ENCODE measurements at regions not wholly inside any gene's neighbourhood (a gene's known extent, or its start where the extent isn't known, plus 50 kb on each side); places are given as distances from the start of the nearest gene placed in this dataset.
"Not testable (repeated sequence)": the region's sequence is repeated elsewhere in the genome, so short reads cannot be mapped to it uniquely, and the experiment has no call there.

DNA sequence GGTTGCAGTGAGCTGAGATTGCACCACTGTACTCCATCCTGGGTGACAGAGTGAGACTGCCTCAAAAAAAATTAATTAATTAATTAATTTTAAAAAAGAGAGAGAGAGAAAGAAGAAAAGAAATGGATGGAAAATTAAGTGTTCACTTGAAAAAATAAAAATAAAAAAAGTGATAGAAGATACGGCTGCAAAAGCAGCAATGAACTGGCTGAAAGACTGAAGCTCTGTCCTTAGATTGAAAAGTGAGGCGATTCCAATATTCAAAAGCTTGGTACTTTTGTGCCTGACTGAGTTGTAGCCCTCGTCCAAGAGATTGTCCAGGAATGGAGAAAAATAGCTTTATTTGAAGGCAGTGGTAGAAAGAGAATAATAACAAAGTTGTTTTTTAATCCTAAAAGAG, 154.6 kb downstream of the ADSS2 start:
- DNase-seq (ENCODE audit: low spot score): no peak

DNA sequence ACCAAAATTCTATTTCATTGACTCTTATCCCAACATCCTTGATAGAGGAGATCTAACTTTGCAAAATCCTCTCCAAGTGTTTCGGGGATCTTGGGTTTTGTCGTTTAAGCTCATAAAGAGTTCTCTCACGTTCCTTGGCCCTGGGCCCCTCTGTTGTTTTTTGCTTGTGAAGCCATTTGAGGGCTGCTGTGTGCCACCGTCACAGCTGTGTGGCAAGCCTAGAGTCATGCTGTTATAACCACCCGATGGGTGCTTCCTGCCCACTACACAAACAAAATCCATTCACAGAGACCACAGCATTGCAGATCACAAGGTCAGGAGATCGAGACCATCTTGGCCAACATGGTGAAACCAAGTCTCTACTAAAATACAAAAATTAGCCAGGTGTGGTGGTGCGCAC, 154.1 kb downstream of the ADSS2 start:
- no peak for DNase-seq (ENCODE audit: low spot score)

DNA sequence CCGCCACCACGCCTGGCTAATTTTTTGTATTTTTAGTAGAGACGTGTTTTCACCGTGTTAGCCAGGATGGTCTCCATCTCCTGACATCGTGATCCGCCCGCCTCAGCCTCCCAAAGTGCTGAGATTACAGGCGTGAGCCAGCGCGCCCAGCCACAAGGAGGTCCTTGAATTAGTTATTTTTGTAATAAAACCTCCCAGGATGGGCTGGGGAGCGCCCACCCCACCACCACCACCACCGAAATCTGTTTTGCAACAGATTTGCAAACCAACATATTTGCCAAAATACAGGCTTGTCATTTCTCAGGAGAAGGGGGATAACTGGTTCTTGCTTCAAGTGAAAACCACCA, 151.7 kb downstream of the ADSS2 start:
- DNase-seq (ENCODE audit: low spot score): not testable (repeated sequence)

DNA sequence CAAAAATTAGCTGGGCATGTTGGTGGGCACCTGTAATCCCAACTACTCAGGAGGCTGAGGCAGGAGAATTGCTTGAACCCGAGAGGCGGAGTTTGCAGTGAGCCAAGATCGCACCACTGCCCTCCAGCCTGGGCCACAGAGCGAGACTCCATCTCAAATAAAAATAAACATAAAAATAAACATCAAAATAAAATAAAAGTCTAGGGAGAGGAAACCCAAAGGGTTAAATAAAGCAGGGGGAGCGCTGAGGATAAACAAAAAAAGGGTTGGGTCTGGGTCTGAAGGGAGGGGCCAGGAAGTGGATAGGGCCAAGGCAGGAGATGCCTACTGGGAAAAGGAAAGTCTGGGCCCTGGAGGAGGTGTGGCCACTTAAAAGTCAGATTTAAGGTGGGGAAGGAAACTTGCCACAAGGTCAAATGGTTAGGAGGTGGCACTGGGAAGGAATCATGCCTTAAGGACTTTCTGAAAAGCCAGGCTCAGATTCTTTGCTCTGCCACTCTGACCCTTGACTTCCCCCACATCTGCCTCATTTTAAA, 150.0 kb downstream of the ADSS2 start:
- DNase-seq (ENCODE audit: low spot score): no peak

DNA sequence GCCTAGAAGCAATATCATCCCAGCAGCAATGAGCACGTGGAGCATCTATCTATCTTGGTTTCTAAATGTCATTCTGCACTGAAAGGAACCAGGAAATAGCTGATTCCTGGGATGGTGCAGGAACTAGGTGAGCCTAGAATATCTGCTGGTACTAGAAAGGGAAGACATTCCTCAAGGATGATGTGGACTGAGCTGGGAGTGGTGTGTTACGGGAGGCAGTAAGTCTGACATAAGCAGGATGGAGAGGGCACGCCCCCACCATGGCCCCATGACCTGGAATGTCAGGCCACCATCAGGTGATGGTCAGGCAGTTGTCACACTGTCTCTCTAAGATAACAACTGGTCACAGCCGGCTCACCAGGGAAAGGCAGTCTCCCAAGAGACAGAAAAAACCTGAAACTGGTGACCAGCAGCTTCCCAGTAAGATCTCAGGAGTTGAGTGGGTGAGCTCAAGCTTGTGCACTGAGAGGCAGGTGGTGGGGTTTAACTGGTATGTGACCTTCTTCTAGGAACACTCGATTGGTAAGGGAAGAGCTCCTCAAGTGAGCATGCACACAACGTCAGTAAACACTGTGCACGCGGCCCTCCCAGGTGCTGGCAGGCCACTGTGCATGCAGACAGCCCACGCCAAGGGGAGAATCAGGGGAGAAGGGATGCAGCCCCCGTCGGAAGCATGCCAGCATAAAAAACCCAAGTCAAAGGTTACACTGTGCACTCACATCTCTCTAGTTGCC, 148.7 kb downstream of the ADSS2 start:
- no peak for DNase-seq (ENCODE audit: low spot score)

DNA sequence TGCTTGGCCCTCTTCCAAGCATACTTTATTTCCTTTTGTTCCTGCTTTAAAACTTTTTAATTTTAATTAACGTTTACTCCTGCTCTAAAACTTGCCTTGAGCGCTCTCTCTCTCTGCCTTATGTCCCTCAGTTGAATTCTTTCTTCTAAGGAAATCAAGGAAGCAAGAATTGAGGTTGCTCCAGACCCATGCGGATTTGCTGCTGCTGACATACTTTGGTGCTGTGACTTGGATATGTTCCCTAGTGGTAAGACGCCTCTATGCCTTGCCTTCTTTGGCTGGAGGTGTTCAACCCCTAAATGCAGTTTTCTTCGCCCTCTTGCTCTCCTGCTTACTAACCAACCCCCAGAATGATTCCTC, 148.1 kb downstream of the ADSS2 start:
- DNase-seq (ENCODE audit: low spot score): no peak

DNA sequence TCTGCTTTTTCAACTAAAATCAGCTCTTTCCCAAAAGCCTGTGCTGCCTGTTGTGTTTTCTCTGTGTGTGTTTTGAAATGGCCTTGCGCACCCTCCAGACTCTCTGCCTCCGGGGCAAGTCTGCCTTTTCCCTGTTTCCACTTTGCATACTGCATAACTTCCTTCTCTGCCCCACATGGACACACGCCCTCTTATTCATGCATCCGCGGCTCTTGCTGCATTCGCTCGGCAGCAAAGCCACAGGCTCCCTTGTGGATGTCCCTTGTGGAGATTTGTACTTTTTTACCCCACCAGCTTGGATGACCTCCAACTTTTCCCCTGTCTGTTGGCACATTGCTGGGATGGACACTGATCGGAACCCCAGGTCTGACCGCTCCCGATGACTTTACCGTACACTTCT, 147.6 kb downstream of the ADSS2 start:
- no peak for DNase-seq (ENCODE audit: low spot score)

DNA sequence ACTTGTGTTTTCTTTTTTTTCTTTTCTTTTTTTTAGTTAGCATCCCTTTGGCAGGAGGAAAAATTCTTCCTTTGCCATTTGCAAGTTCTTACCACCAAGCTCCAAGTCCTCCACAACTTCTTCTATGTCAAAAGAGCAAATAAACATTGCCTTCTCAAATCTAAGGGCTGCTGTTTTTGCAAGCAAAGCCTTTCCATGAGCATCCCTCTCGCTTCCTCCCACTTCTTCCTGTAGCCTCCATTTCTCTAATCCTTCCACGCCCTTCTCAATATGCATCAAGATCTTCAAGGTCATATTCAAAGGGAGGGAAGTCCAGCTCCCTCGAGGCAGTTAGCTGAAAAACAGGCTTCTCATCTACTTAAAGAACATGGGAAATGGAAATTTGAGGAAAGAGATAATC, 147.1 kb downstream of the ADSS2 start:
- DNase-seq (ENCODE audit: low spot score): no peak

DNA sequence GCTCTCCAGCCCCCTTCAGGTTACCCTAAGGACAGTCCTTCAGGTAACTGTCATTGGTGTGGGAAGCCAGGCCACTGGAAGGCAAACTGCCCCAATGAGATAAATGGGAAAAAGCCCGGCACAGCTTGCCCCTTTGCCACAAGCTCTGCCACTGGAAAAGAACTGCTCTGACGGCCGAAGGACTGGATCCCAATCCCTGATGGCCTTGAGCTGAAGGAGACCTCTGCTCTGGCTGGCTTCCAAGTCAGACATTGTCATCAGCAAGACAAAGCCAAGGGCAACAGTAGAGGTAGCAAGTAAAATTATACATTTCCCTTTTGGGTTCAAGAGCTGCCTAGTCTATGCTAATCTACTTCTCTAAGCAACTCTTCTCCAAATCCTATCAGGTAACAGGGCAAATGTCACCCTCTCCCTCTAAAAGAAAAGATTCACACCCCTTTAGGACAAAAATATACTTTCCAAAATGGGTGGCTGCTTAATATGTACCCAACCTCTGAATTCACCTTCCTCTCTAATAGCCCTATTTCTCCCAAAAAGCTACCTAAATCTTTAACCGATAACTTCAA, 145.8 kb downstream of the ADSS2 start:
- DNase-seq (ENCODE audit: low spot score): no peak

DNA sequence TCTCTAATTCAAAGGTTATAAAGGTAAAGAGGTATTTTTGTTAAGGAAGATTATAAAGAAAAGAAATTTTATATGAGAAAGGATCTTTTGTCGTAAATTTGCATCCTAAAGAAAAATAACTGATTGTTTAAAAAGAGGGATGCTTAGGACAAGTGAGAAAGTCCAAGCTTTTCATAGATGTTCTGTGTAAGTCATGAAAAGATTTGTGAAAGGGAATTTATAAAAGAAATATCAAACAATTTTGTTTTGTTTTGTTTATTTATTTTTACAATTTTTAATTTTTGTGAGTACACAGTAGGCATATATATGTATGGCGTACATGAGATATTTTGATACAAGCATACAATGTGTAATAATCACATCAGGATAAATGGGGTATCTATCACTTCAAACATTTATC, 145.2 kb downstream of the ADSS2 start:
- DNase-seq (ENCODE audit: low spot score): no peak

DNA sequence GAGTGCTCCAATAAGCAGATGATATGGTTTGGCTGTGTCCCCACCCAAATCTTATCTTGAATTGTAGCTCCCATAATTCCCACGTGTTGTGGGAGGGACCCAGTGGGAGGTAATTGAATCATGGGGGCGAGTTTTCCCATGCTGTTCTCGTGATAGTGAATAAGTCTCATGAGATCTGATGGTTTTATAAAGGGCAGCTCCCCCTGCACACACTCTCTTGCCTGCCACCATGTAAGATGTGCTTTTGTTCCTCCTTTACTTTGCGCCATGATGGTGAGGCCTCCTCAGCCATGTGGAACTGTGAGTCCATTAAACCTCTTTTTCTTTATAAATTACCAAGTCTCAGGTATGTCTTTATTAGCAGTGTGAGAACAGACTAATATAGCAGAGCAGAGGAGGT, 142.5 kb downstream of the ADSS2 start:
- not testable (repeated sequence) for DNase-seq (ENCODE audit: low spot score)

DNA sequence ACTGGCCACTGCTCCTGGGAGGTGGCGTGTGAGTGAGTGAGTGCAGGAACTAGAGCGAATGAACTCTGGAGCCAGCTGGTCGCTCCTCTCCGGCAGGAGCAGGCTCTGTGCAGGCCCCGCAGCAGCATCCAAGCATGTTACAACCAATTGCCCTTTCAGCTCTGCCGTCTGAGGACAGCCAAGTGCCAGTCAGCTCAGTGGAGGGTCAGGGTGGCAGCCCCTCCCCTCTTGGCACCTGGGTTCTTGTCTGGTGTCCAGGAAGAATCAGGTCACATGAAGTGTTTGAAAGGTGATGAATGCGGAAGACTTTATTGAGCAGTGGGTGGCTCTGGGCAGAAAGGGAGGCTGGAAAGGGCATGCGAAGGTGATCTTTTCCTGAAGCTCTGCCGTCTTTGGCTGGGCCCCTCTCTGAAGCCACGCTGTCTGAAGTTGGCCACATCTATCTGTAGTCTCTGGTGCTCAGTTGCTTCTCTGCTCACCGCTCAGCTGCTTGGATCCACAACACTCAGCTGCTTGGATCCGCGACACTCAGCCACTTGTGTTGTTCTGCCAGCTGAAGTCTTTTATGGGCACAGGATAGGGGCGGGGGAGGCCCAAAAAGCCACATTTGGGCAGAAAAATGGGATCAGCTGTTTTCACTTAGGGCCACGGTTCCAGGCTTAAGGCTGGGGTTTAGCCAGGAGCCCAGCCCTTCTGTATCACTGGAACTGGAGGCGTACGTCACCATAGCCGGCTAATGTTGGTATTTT, 139.8 kb downstream of the ADSS2 start:
- DNase-seq (ENCODE audit: low spot score): no peak

DNA sequence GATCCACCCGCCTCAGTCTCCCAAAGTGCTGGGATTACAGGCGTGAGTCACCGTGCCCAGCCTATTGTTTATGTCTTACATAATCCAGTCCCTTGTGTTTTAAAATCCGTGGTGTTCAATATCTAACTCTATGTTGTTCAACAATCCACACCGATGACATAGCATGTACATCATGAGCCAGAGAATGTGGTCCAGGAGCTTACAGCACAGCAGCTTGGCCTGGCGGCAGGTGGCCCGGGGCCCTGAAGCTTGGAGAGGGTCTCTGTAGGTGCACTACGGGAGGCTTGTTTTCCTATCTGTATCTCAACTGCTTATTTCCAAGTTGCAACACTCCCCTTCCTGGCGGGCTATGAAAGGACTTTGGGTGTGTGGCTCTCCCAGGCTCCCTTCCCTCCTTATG, 138.4 kb downstream of the ADSS2 start:
- no peak for DNase-seq (ENCODE audit: low spot score)

DNA sequence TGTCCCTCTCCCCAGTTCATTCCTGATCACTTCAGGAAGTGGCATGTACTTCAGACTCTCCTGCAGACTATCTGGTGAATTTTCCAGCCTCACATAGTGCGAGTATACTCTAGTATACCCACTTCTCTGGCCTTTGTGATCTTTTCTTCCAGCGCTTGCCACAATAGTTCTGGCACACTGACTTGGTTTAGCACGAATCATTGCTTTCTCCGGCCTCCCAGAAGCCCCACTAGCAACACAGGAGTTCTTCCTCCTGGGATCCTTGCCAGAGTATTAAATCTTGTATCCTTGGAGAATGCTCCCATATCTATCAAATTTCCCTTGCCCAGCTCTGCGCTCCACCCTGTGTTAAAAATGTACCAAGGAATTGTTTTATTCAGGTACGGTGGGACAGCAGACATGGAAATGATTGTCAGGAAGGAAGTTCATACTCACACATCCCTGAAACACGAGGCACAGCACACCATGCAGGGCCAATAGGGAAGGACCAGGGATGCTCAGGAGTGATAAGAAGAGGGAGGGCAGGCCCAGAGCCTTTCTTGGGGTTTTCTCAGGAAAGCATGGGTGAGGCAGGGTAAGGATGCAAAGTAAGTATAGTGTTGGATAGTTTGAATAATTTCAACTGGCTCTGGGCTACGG, 136.7 kb downstream of the ADSS2 start:
- DNase-seq (ENCODE audit: low spot score): no peak

DNA sequence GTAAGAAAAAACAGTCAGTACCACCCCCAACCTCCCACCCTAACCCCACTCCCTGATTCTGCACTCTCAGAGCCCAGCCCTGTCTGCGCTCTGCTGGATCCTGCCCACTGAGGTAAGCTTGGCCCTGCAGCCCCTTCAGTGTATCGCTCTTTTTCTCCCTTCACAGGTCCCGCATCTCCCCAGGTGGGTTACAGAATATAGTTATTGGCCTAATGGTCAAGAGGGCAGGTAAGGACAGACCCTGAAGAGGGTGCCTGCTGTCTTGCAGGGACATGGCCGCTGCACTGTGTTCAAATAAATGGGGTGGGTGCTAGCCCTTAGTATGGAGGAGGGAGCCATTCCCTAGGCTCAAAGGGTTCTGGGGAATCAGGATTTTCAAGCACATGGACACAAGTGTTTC, 135.7 kb downstream of the ADSS2 start:
- no peak for DNase-seq (ENCODE audit: low spot score)

DNA sequence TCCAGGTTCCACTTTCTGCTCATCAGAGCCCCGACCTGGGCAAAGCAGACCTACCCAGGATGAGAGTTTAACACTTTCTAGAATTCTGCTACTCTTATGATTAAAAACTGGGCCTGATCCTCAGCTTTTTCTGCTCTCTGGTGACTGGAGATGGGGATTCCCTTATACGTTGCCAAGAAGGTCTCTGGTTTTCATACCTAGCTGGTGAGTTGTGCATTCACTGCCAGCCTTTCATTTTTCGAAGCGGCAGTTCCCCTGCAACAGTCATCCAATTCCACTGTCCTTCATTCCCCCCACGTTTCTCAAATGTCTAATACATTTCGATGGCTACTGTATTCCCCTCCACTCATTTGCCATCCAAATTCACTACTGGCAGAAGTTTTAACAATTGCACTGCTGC, 135.3 kb downstream of the ADSS2 start:
- DNase-seq (ENCODE audit: low spot score): no peak

DNA sequence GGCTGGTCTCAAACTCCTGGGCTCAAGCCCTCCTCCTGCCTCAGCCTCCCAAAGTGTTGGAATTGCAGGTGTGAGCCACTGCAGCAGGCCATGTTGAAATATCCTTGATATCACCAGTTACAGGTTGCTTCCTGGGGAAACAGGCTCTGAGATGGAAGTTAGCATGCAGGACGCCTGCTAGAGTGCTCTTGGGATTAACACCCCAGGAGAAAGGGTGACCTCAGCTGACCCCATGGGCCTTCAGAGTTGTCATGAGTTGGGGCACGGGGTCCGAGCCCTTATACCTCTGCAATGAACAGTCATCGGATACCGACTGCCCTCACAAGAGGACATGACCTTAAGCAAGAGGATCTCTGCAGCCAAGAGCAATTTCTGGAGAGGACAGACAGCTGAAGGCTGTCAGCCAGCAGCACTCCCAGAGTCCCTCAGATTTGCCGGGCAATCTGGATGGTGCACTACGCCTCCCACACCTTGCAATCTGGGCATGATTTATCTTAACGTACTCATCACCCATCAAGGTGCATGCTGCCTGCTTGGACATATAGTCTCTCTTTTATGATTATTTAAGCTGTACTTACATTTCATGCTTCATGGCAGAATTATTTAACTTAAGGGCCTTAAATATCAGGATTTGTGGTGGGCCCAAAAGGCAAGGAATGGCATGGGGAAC, 134.6 kb downstream of the ADSS2 start:
- no peak for DNase-seq (ENCODE audit: low spot score)

DNA sequence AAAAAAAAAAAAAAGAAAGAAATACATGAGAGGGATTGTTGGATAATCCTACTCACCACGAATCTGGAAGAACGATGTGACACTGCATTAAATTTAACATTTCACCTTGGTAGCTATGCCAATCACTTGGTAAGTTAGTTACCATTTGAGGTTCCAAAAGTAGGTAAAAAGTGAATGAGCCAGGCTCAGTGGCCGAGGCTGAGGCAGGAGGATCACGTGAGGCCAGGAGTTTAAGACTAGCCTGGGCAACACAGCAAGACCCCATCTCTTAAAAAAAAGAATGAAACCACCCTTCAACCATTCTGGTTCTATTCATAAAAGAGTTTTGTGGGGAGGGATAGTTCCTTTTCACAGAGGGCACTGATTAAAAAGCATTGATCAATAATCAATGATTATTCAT, 133.6 kb downstream of the ADSS2 start:
- DNase-seq (ENCODE audit: low spot score): no peak

DNA sequence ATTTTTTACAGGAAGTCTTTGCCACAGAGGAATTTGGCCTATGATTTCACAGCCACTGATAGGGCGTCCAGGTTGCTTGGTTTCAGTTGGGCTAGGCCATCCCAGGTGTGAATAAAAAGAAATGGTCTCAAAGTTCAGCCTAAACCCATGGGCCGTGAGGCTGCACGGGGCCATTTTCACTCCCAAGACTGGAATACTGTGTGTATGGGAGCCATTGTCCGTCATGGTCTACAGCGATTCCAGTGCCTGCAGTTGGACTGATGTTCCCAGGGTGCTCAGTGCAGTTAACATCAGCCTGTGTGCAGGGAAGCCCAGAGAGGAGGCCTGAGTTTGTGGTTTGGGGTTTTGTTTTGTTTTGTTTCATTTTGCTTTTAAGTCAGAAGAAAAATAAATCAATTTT, 133.2 kb downstream of the ADSS2 start:
- no peak for DNase-seq (ENCODE audit: low spot score)

DNA sequence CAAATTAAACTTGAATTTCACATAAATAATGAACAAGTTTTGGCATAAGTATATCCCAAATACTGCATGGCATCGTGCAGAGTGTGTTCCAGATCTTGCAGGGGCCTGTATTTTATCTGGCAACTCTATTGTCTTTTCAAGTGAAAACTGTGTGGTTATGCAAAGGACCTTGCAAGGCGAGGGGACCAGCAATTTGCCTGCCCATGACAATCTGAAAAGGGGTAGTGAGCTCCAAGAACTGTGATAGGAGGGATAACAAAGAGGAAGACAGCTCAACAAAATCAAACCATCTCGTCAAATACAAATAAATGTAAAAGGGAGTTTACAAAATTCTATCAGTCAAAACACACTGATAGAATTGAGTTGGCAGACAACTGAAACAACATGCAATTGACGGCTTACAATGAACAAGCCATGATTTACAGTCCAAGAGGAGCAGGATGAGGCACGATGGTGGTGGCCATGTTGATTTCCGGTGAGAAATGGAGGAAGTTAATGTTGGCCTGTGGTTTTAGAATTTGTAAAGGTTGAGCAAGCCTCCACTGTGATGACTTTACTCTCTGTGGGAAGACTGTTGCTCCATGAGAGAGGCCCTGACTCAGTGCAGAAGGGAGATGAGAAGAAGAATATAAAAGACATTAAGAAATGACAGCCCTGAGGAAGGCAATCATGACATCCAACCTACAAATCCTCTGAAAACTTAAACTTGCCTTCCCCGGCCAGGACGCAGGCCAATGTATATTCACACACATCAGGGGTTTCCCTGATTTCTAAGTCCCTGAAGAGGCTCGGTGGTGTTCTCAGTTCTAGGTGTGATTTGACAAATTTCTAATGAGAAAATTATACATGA, 132.2 kb downstream of the ADSS2 start:
- DNase-seq (ENCODE audit: low spot score): no peak

DNA sequence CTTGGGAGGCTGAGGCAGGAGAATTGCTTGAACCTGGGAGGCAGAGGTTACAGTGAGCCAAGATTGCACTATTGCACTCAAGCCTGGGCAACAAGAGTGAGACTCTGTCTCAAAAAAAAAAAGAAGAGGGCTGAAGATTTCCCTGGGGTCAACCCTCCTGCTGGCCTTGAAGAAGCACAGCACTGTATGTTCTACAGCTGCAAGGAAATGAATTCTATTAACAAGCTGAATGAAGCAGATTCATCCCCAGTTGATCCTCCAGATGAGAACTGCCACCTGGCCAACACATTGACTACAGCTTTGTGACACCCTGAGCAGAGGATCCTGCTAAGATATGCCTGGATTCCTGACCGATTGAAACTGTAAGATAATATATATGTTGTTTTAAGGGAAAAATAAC, 129.5 kb downstream of the ADSS2 start:
- DNase-seq (ENCODE audit: low spot score): no peak
